Kidney epithelial cell (primary cell): ENCODE measurements at regions not wholly inside any gene's neighbourhood (a gene's known extent, or its start where the extent isn't known, plus 50 kb on each side); places are given as distances from the start of the nearest gene placed in this dataset.

ENCODE experiments used
- DNase-seq: peaks from one replicate; pipeline ENCODE4 v3.0.0-alpha.2; 2010; ENCODE audit warnings: low read depth
- H3K27me3 ChIP-seq: 2 replicates; pipeline ENCODE4 v1.6.0; 2011; ENCODE audit warnings: low read length; ENCODE audit not compliant: control insufficient read depth, insufficient read depth
- H3K36me3 ChIP-seq: 2 replicates; pipeline ENCODE4 v1.5.1; 2011; ENCODE audit warnings: low read length; ENCODE audit not compliant: control insufficient read depth, insufficient read depth
- H3K4me3 ChIP-seq: 2 replicates; pipeline ENCODE4 v1.5.1; 2011; ENCODE audit warnings: low read depth, mild to moderate bottlenecking, control low read depth, low read length
- CTCF ChIP-seq: IDR thresholded peaks from 2 replicates; pipeline ENCODE4 v1.5.1; 2011; ENCODE audit warnings: mild to moderate bottlenecking, moderate library complexity, low read length, control low read depth, inconsistent platforms; ENCODE audit not compliant: insufficient read depth, poor library complexity, severe bottlenecking

DNA sequence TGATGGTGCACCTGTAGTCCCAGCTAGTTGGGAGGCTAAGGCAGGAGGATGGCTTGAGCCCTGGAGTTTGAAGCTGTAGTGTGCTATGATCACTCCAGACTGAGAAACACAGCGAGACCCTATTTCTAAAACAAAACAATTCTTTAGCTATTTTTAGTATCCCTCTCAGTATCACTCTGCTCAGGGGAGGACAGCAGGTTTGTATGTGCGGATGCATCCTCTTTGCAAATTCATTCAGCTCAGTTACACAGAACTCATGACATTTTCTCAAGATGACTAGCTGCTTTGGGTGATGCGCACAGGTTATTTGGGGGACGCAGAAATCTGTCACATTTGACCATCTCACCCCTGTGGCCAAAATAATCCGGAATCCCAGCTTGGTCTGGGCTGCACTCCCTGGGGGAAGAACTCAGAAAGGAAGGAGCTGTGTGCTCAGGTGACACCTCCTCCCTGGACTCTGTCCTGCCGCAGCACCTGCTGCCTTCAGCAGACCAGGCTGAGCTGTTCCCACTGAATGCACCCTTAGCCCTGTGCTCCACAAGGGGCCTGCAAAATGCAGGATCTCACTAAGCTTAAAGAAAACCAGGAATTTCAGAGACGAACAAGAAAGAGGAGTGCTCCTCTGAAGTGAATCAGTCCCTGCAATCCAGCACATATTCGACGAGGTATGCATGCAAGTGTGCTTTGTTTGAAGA is 89.5 kb upstream of the PGBD5 start:
- Histone ChIP-seq H3K4me3 (no peak overlapping the region), H3K27me3 (no peaks in the 10 kb centered on the region), H3K36me3 (no peaks in the 10 kb centered on the region)
- no peak for TF ChIP-seq CTCF
- no peak for DNase-seq

DNA sequence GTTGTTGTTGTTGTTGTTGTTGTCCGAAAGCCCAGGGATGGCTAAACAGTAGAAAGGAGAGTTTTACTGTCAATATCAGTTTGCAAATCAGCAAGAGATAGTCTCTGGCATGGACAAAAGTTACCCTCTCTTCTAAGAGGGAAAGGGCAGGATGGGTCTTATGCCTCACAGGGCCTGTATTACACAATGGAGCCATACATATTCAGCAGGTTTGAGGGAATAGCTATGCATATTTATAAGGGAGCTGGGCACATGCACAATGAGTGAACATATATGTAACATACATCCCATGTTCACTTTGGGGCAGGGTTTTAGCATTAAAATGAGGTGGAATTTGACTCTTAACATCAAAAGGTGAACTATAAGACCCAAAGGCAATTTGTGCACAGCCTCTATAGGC is 84.4 kb upstream of the PGBD5 start:
- no peaks in the 10 kb centered on the region for H3K27me3 ChIP-seq
- TF ChIP-seq CTCF, result no peak
- DNase-seq, result no peak
- H3K36me3 ChIP-seq, result no peaks in the 10 kb centered on the region
- H3K4me3 ChIP-seq, result no peak overlapping the region

- no peak overlapping the region for H3K4me3 ChIP-seq
- DNase-seq, result peak; percentile 83
- no peaks in the 10 kb centered on the region for H3K27me3 ChIP-seq
- TF ChIP-seq CTCF, result no peak
- H3K36me3 ChIP-seq, result no peaks in the 10 kb centered on the region
Observed at GRCh38 chr1:230509281-230509977, 83.3 kb upstream of the PGBD5 start.

DNA sequence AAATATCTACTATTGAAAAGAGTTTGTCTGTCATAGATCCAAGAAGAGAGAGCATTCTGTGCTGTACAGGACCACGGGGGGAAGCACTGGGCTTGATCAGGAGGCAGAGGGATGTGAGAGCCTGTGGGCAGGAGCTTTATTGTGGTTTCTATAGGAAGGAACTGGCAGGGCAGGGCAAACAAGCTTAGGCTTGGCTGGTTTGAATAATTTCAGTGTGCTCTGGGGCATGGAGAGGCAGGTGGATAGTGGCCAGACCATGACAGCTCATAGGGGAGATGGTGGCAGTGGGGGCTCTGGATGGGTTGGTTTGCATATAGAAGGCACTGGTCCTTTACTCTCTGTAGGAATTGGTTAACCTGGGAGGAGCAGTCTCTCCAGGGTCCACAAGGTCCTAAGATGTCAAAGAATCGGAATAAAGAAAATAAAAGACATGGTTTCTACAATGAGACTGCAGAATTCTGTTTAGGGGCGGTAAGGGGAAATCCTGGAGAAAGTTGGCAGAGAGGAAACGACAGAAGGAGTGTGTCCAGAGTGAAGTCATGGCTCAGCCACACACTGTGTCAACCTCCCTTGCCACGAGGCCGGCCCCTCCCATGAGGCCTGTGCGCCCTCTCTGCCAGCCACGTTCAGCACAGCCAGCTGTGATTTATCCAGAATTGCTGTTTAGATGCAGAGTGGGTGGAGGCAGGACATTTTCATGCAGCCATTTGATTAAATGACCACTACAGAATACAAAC is 81.7 kb upstream of the PGBD5 start:
- DNase-seq, result no peak
- Histone ChIP-seq H3K27me3 (no peaks in the 10 kb centered on the region), H3K36me3 (no peaks in the 10 kb centered on the region), H3K4me3 (no peak overlapping the region)
- no peak for TF ChIP-seq CTCF

- DNase-seq, result no peak
- Histone ChIP-seq H3K36me3 (no peaks in the 10 kb centered on the region), H3K27me3 (no peaks in the 10 kb centered on the region), H3K4me3 (no peak overlapping the region)
- no peak for TF ChIP-seq CTCF
Observed at GRCh38 chr1:230507236-230507635, 81.1 kb upstream of the PGBD5 start.
